Activated gamma-delta T cell treated with anti-CD3 and anti-CD28 coated beads, Interleukin-2, amount 50 U/mL, for 16 hours (primary cell): ENCODE measurements at regions not wholly inside any gene's neighbourhood (a gene's known extent, or its start where the extent isn't known, plus 50 kb on each side); places are given as distances from the start of the nearest gene placed in this dataset.

Experiments used
- DNase-seq: peaks from one replicate; pipeline ENCODE4 v3.0.0-alpha.2; 2020; ENCODE audit warnings: low read depth

DNA sequence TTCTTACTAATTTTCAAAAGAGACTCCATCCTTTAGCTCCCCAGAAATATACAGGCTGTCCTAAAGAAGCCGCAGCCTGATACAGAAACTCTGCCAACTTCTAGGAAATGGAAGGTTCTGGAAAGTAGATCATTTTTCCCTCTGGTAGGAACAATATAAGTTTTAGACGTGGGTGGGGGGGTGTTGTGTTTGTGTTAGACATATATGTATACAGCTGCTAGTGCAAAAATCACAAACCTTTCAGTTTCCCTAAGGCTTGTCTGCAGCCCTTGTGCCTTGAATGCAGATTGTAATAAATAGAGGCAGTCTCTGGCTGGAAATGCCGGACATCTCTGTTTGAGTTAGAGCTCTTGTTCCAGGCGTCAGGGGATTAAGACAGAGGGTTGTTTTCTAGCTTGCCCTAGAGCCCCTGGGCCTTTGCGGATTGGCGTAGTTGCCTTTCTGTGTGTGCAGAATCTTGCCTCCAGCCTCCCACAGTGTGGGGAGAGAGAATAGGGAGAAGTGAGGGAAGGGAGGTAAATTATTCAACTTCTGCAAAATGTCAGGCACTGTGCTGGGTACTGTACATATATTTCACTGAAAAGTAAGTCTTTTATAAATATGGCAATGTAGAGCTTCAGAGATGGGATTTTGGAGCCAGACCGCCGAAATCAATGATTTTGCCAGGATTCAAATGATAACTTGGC lies 269.7 kb downstream of the PRL start:
- no peak for DNase-seq

DNA sequence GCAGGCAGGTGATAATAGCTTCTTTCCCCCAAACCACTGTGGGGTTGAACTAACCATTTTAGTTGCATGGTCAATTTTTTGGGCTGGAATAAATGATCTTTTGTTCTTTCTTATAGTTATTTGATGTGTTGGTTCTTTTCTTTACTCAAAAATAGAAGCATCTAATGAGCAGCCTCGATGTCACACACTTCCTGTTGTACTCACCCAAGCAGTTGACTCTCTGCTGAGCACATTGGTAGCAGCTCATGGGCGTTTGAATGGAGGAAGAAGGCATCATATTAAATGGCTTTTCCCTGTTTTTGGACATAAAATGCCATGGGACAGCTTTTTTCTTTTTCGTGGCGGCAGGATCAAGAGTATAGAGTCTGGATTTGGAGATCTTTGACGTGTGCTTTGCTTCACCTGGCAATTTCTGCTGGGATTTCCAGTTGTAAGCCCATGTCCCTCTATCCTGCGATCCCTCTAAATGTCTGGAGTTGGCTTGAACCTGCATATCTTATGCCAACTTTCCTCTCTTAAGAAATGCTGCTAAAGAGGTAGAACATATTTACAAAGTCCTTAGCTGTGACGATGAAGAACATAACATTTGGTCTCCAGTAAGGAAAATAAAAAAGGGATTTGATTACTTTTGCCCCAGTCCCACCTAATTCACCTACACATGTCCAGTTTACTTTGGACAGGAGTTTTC lies 268.3 kb downstream of the PRL start:
- DNase-seq, result no peak

DNA sequence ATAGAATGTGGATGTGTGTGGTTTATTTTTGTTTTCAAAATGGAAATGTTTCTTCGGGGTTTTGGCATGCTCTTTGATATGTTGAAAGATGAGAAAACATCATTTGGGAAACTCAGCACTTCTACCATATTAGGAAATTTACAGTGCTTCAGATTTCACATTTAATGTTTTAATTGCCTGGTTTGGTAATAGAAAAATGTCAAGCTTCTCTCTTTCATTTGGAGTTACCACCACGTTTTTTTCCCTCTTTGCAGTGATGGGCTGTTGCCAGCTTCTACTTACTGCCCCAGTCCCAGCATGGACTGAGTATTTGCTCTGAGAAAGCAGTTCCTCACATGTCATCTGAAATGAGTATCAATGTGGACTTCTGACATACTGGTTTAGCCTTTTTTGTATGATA lies 267.7 kb downstream of the PRL start:
- no peak for DNase-seq

DNA sequence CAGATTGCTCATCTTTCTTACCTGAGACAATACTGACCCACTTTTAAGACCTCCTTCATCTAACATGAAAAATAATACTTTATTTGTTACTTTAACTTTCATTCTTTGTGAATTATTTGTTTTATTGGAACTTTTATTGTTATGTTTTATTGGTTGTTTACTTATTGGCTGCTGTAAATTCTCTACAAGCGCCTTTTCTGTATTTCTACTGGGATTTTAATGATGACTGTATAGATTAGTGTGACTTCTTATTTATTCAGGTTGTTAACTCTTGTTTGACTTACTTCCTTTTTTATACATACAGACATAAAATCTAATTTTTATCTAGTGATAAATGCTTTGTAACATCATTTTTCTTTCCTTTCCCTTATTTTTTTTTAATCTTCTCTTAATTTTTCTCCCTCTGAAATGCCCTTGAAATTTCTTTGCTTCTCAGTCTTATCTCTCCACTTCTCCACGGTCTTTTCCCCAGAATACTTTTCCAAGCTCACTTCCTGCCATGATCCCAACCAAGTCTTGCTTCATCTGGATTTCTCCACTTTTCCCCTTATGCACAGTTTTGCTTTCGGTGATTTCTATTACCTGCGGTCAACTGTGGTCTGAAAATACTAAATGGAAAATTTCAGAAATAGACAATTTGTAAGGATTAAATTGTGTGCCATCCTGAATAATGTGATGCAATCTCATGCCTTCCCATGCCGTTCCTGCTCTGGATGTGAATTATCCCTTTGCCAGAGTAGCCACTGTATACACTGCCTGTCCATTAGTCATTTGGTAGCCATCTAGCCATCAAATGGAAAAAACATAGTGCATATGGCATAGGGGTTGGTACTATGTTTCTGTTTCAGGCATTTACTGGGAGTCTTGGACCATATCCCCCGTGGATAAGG lies 265.9 kb downstream of the PRL start:
- DNase-seq, result no peak

DNA sequence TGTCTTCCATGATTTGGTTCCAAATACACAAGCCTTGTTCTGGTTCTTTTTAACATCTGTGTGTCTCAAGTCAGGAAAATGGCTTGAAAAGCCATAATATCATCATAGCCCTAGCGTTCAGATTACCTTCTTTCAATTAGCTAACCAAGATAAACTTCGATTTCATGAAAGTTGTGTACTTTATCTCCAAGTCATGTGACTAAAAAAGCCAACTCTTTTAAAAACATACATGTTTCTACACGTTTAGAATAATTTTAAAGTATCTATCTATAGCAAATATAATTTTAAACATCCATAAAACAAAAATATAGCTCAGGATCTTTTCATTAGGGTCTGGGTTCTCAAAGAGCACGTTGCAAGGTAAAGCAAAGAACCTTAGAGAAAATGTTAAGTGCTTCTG lies 261.1 kb downstream of the PRL start:
- DNase-seq, result no peak

DNA sequence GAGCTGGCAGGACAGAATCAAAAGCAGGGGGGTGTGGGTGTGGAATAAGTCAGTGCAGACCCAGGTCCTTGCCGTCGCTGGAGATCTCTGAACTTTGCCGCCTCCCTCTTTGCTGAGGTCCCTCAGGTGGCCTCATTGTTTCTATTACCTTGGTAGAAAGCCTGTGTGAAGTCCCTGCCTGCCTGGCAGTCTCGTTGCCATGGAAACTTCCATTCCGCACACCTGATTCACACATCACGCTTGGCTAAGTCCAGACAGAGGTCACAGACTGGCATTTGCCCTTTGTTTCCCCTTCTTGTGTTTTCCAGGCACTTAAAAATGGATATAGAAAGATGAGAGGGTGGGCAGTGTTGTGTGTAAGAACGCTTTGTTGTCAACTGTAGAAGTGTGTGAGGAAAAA lies 260.6 kb downstream of the PRL start:
- DNase-seq, result no peak

DNA sequence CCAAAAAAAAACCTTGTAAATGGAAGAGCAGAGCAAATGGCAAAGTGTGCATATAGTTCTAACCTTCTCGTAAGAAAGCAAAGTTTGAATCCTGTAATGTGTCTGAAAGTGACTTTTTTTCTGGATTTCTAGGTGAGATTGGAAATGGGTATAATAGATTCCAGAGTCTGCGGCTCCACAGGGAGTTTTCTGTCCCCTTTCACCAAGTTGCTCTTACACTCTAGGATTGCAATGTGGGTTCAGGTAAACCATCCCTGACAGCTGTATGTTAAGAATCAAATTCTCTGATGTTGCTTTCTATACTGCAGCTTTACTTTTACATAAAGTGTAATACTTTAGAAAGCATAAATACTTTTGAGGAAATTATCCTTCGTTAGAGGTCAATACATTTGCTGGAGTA lies 260.1 kb downstream of the PRL start:
- no peak for DNase-seq

DNA sequence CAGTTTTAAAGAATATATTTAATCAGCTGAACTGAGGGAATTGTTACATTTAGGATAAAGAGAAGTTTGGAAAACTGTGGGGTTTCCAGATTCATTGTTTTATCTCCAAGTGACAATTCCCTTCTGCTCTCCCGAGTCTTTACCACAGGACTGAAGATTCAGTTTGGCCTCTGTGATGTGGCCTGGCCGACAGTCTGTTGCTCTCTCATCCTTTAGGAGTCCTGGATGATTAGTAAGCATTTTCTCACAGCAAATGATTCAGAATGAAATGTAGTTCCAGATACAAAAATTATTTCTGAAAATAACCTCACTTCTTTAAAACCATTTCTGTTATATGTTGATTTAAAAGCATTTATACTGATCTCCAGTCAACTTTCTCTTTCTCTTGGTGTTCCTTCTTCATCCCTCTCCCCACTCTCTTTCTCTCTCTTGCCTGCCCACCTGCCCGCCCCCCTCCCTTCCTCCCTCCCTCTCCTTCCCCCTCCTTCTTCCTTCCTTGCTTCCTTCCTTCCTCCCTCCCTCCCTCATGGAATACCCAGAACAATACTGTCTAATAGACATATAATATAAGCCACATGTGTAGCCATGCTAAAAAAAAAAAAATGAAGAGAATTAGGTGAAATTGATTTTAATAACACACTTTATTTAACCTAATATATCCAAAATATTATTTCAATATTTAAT lies 254.9 kb downstream of the PRL start:
- DNase-seq, result no peak

DNA sequence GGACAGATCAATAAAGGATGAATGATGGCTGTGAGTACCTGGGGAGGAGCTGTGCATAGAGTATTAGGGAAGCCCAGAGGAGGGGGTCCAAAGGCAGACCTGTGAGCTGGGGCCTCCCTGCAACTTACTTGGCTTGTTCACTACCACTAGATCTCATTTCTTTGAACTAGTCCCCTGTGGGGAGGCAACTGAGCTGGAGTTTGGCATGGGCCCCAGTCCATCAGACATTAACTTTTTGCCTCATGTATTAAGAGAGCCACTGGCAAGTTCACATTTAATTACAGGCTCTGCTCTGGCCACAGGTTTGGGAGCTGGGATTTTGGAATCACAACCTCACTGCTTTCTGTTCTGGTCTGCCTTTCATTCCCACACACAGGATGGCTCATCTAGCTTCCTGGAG lies 254.1 kb downstream of the PRL start:
- no peak for DNase-seq

DNA sequence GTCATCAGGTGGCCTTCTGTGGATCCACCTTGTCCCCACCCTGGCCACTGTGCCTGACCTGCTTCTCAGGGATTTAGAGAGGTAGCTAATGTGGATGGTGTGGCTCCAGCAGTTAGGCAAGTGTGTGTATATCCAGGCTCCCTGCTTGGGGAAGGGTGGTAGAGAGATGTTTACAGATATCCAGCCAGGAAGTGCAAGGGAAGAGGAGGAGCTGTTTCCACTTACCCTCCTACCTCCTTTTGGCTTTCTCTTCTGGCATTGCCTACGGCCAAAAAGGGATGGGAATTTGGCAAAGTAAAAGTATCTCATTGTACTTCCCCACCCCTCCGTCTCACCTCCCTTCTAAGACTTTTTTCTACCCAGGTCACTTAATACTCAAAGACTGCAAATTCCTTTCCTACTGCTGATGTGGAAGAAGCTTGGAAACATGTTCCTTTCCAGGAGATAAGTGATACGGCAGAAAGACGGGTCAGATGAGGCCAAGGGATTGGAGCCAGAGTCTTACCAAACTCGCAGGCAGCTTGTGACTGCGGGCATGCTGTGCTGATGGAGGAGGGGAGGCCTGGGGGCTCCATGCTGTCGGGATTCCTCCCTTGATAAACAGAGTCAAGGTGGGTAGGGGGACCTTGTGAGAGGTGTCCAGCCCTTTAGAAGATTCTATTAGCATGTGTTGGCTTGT lies 253.4 kb downstream of the PRL start:
- DNase-seq, result no peak

DNA sequence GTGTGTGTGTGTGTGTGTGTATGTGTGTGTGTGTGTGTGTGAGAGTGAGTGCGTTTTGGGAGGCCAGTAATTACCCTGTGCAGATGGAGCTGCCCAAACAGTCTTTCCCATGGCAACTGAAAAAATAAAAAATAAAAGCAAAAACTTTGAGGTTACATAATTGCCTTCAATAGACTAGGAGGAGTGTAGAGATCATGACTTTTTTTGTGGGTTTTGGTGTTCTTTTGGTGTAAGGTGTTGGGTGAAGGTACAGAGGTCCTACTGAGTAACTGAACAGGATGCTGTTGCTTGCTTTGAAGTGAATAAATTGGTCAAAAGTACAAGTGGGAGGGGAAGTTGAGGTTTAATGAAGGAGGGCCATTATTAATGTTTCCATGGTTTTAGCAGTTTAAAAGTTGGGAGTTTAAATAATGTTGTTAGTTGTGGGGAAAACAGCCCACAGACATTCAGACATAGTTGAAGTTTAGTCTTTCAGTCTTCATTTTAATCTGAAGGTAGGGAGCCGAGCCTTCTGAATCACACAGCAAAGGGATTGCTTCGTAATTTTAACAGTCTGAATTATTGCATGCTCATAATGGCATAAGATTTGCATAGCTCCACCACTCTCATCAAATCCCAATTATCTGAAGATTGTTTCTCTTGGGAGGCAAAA lies 251.4 kb downstream of the PRL start:
- DNase-seq, result no peak

DNA sequence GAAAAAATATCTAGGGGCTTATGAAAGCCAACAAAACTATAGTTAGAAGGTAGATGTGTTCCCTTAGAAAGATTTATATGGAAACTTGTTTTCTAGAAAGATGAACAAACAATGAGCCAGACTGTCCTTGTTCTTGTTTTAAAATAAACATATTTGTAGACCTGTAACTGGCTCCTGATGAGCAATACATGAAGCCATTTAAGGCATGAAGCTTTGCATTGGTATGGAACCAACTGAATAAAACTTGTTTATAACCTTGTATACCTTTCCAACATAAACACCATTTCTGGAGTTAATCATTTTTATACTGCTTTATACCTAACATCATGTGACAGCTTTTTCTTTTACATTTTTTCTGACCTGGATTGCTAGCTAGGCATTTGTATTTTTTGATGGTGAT lies 247.8 kb downstream of the PRL start:
- no peak for DNase-seq

DNA sequence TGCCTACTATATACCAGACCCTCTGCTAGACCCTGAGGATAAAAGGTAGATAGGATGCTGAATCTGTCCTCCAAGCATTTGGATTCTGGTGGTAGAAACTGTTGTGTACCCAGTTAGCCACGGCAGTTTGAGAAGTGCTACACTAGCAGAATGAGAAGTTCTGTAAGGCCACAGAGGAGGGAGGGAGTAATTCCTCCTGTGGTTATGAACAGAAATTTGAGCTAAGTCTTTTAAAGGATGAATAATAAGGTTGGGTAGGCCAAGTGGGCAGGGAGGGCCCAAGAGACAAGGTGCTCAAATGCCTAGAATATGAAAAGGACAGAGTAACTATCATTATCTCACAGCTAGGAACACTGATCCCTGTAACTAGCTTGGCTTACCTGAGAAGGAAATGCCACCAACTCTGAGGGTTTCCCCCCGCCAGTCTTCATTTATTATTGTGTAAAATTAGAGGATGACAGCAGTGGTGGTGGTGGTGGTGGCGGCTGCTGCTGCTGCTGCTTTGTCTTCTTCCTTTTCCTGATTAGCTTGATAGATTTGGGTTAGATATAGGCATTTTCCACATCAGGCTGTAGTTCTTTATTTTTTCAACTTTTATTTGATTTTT lies 243.3 kb downstream of the PRL start:
- no peak for DNase-seq

DNA sequence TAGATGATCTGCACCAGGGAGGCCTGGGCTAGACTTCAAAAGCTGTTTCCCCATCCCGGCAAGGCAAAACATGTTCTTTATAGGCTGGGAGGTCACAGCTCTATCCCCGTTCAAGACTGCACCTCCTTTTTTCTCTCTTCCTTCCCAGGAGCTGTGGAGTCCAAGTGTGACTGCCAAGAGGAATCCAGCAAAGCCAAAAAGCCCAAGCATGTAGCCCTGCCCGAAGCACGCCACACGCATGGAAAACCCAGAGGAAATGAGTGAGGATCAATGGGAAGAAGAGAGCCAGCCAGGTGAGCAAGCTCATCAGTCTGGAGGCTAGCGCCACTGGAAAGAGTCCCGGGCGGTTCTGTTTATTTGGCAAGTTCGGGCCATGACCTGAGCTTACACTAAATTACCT lies 240.4 kb downstream of the PRL start:
- DNase-seq, result no peak

DNA sequence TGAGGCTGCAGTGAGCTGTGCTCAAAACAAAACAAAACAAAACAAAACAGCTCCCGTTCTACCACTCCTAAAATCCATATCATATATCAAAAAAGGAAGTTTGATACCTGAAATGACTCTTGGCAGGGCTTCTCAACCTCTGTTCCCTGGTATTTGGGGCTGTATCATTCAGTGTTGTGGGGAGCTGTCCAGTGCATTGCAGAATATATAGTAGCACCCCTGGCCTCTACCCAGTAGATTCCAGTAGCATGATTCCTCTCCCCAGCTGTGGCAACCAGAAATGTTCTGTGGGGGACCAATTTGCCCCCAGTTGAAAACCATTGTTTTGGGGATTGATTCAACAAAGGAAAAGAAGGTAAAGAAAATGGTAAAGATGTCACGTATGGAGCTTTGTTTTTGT lies 238.9 kb downstream of the PRL start:
- DNase-seq, result no peak

DNA sequence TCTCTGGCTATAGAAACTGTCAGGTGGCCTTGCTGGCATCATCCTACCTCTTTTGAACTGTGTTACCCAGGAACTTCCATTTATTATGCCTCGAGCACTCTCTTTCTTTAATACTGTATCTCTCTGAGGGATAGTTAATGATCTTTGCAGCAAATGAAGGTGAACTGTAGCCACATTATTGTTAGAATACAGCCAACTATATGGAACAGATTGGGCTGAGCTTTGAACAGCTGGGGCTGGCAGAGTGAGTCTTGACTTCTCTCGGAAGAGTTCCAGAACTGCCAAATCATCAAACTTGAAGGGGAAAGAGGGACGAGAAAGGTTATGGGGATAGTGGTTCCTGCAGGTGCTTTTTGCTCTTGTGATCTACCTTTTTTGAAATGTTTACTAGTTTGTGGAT lies 237.7 kb downstream of the PRL start:
- DNase-seq, result no peak

DNA sequence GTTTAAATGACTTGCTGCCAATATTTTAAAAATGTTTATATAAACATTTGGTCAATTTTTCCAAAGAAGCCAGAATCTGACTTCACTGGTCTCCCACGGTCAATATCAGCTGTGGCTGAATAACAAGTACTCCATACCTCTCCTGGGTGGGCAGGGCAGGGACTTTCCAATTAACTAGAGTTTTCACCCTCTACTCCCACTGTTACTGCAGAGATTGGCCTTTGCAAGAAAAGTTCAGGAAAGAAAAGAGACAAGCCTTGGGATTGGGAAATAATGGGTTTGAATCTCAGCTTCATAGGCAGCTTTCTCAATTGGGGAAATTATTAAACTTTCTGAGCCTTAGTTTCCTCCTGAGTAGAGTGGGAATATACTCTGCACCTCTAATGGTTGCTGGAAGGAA lies 236.9 kb downstream of the PRL start:
- DNase-seq, result no peak

DNA sequence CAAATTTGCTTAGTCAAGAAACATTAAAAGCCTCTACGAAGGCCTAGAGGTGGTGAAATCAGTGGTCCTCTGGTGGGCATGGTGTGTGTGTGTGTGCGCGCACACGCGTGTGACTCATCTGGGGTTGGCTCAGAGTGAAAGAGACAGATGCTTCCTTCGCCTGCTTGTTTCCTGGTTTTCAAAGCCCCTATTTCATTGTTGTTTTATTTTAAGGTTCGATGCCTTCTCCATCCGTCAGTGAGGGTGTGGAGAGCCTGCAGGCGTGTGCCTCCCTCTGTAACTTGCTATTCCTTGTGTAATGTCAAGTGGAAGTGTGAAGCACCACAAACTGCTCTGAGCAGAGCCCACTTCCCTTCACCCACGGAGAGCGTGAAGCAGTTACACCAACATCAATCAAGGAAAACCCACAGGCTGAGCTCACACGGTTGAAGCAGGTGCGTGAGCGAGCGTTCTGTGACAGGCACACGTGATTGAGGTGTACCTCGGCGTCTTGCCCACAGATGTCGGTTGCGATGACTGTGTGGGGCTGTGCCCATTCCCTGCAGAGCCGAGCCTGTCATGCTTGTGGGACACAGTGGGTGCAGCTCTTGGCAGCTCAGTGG lies 233.9 kb downstream of the PRL start:
- DNase-seq, result peak; percentile 29

DNA sequence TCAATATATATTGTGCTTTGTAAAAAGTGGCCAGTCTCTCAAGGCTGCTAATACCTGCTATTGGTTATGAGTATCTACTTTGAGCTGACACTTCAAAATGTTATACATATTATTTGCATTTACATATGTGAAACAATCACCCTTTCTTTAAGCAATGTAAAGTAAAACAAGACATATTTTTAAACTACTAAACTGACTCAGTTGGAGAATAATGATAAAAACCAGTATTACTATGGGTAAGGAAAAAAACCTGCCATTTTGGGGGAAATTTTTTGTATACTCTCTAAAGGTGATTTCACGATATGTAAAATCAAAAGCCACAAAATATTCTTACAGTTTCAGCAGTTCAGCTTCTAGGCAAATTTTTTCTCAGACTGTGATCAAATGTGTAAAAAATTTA lies 232.3 kb downstream of the PRL start:
- DNase-seq, result no peak

DNA sequence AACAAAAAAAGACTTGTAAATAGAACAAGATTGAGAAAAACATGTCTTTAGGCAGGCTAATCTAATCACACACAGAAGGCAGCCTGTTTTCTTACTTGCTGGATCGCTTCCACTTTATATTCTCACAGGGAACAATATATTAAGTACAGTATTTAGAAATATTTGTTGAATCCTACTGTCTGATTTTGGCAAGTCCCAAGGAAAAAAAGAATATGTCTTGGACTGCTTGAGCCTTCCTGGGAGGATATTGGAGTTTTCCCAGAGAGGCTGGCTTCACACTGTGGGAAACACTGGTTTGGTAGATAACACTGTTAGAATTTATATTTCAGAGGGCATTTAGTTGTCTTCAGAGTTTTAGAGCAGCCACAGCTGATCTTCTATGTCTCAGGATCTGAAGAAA lies 229.7 kb downstream of the PRL start:
- no peak for DNase-seq

DNA sequence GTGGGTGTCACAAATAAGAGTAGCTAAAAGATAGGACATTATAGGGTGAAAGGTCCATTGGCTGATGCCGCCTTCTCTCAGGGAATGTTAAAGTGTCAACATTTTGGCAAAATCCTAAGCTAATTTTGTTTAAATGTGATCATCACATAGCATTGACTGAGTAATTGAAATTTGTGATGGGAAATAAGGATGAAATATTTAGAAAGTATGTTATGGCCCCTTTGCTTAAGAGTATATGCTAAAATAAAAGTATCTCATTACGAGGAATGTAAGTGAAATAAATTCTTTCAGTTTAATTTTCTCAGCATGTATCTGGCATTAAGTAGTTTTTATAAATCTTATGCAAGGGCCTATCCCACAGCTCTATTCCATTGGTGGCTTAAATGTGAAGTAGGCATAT lies 229.2 kb downstream of the PRL start:
- no peak for DNase-seq
